ENCODE measurements at regions not wholly inside any gene's neighbourhood (a gene's known extent, or its start where the extent isn't known, plus 50 kb on each side); places are given as distances from the start of the nearest gene placed in this dataset.

DNA sequence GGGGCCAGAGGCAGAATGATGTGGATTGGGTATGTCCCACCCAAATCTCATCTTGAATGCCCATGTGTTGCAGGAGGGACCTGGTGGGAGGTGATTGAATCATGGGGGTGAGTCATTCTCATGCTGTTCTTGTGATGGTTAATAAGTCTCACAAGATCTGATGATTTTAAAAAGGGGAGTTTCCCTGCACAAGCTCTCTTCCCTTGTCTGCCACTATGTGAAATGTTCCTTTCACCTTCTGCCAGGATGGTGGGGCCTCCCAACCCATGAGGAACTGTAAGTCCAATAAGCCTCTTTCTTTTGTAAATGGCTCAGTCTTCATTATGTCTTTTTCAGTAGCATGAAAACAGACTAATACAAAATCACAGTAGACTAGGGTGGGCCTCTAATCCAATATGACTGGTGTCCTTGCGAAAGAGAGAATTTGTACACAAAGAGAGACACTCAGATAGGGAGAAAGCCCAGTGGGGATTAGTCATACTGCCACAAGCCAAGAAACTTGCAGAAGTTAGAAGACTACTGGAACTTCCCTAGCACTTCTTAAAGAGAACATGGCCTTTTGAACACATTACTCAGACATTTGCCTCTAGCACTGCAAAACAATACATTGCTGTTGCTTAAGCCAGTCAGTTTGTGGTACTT is 68.4 kb downstream of the ANXA1 start:
- H3K4me3 ChIP-seq (ENCODE audit: low read depth, low read length): no peak overlapping the region
- DNase-seq (ENCODE audit: low read depth): peak; percentile 54

DNA sequence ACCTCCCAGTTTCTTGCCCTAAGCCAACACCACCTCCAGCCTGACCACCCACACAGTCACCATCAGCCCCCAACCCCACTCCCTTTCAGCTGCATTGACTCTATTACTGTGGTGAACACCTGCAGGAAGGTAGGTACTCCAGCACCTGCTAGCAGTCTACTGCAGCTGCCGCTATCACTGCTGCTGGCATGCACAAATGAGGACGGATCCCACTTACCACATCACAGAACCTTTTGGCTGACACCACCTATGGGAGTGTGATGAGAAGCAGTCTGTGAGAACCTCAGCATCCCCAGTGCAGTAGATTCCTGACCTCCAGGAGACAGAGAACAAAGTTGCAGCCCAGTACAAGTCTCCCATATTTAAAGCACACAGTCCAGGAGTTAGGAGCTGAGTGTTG is 71.9 kb downstream of the ANXA1 start:
- DNase-seq (ENCODE audit: low read depth): no peak
- no peak overlapping the region for H3K4me3 ChIP-seq (ENCODE audit: low read depth, low read length)

GRCh38 chr9:73229543-73229942 is 77.9 kb downstream of the ANXA1 start:
- no peak for DNase-seq (ENCODE audit: low read depth)

GRCh38 chr9:73230251-73230650 is 78.6 kb downstream of the ANXA1 start:
- H3K4me3 ChIP-seq (ENCODE audit: low read depth, low read length): no peak overlapping the region
- no peak for DNase-seq (ENCODE audit: low read depth)

More at GRCh38 chr9:73229543-73229942, 77.9 kb downstream of the ANXA1 start:
- H3K4me3 ChIP-seq (ENCODE audit: low read depth, low read length): no peak overlapping the region

DNA sequence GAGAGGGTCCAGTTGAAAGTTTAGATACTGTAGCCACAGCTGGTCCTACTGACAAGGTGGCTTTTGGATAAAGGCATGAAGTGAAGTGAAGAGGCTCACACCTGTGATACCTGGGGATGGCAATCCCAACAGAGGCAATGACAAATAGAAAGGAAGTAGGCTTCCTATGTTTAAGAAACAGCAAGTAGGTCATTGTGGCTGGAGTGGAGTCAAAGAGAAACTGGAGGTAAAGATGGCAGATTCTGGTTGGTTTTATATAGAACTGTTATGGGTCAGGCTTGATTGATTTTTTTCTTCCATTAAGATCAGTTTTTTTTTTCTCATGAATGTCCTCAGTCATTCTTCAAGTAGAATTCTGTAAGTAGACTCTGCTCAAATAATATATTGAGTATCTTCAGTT is 79.5 kb downstream of the ANXA1 start:
- no peak overlapping the region for H3K4me3 ChIP-seq (ENCODE audit: low read depth, low read length)
- no peak for DNase-seq (ENCODE audit: low read depth)

DNA sequence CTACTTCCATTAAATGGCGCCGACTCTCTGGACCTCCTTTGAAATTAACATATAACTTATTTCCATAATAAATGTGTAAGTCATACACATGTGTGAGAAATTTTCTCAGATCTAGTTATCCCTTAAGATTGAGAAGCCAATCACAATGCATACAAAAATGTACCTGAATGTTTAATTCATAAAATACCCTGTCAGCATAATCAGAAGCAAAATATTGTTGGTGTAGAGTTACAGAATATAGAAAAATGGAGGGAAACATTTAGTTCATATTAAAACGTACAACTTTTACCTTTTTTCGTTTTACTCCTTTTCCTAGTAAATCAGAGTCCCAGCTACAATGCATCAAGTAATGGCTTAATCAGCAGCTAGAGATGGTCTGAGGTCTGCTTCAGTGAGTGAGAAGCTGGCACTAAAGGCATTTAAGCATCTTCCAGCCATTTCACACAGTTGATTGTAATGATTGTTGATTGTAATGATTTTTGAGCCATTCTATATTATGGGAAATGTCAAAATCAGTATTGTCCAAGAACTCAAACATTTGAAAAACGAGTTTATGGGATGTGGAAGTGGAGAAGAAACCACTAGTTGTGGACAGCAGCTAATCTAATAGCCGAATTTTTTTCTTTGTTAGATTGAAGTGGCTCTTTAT is 81.8 kb downstream of the ANXA1 start:
- no peak overlapping the region for H3K4me3 ChIP-seq (ENCODE audit: low read depth, low read length)
- no peak for DNase-seq (ENCODE audit: low read depth)

DNA sequence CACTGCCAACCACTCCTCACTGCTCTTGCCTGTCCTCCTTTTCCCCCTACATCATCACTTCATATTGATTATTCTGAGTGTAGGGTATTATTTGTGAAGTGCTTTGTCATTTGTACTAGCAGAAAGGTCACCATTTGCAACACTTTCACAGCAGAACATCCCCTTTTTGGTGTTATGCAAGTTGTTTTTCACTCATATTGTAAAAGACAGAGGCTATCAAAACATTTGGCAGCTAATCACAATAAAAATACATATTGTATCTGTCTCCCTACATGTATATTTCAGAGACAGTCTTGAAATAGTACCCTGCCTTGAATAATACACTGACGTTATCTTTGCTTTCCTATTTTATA is 82.3 kb downstream of the ANXA1 start:
- H3K4me3 ChIP-seq (ENCODE audit: low read depth, low read length): no peak overlapping the region
- DNase-seq (ENCODE audit: low read depth): no peak

DNA sequence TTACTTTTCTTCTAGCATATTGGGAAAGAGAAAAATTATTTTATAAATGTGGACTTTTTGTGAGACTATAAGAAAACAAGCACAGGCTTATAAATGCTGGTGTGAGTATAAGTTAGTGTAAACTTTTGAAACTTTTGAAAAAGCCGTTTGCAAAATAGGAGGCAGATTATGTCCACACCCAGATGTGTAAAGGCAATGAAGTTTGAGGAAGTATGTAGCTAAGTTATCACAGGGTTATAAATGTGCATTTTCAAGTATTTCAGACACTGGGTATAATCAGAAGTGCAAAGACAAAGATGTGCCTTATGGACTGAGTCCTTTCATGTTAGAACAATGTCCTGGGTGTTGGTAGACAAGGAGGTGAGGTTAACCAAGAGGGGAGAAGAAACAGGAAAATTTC is 85.5 kb downstream of the ANXA1 start:
- H3K4me3 ChIP-seq (ENCODE audit: low read depth, low read length): no peak overlapping the region
- no peak for DNase-seq (ENCODE audit: low read depth)

- peak; percentile 3 for DNase-seq (ENCODE audit: low read depth)
- no peak overlapping the region for H3K4me3 ChIP-seq (ENCODE audit: low read depth, low read length)
Observed at GRCh38 chr9:73239570-73240265, 88.1 kb downstream of the ANXA1 start.

DNA sequence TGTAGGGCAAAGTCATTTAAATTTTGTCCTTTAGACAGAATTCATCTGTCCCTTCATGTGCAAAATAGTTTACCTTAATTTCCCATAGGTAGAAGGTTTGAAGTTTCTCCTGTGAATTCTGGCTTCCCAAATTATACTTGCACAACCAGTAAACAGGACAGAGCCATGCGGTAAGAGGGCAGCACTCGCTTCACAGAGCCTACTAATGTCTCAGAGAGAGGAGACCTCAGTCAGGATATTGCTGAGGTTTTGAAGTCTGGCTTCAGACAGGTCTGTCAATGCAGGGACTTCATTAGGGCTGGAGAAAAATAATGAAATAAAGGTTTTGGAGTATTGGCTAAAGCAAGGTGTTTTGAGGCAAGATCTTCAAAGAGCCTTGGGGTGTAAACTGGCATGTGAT is 91.4 kb downstream of the ANXA1 start:
- DNase-seq (ENCODE audit: low read depth): no peak
- H3K4me3 ChIP-seq (ENCODE audit: low read depth, low read length): no peak overlapping the region

DNA sequence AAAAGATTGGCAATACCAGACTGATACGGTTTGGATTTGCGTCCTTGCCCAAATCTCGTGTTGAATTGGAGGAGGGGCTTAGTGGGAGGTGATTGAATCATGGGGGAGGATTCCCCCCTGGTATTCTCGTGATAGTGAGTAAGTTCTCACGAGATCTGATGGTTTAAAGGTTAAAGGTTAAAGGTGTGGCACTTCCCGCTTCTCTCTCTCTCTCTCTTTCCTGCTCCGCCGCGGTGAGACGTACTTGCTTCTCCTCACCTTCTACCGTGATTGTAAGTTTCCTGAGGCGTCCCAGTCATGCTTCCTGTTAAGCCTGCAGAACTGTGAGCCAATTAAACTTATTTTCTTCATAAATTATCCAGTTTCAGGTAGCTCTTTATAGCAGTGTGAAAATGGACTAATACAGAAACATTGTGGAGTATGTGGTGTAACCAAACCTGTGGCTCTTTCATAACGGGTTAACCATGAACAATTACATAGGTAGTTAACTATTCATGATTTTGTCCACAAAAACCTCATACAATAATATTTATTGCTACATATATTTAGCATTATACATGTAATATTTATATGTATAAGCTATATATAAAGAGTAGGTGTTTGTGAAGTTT is 107.5 kb downstream of the ANXA1 start:
- H3K4me3 ChIP-seq (ENCODE audit: low read depth, low read length): no peak overlapping the region
- no peak for DNase-seq (ENCODE audit: low read depth)

DNA sequence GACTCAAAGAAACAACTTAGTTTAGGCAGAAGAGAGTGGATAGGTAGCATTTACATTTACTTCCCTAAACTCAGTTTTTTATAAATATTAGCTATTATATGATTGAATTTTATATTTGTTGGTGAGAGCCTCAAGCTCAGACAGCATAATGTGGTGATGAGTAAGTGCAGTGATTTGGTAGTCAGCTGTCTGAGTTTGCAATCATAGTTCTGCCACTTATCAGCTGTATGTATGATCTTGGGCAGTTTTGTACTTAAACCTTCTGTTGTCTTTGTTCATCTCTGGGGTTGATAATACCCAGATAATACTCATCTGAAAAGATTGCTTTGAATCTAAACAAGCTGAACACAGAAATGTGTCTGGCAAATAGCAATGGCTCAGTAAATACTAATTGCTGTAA is 108.8 kb downstream of the ANXA1 start:
- no peak for DNase-seq (ENCODE audit: low read depth)
- no peak overlapping the region for H3K4me3 ChIP-seq (ENCODE audit: low read depth, low read length)

- no peak for DNase-seq (ENCODE audit: low read depth)
- no peak overlapping the region for H3K4me3 ChIP-seq (ENCODE audit: low read depth, low read length)
Observed at GRCh38 chr9:73264631-73265030, 113.0 kb downstream of the ANXA1 start.

DNA sequence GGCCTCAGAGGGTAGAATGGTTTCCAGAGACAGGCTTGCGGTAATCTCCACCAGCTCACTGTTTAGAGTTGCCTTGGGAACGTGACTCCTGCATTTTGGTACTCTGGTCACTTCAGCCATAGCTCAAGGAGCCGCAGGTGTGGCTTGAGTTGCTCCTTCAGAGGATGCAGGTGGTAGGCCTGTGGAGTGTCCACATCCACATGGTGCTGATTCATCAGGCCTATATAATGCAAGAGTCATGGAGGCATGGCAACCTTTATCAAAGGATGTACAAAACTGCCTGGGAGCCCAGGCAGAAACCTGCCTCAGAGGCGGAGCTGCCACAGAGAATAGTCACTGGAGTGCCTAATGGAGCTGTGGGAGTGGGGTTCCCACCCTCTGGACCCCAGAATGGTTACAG is 114.2 kb downstream of the ANXA1 start:
- no peak overlapping the region for H3K4me3 ChIP-seq (ENCODE audit: low read depth, low read length)
- DNase-seq (ENCODE audit: low read depth): no peak

DNA sequence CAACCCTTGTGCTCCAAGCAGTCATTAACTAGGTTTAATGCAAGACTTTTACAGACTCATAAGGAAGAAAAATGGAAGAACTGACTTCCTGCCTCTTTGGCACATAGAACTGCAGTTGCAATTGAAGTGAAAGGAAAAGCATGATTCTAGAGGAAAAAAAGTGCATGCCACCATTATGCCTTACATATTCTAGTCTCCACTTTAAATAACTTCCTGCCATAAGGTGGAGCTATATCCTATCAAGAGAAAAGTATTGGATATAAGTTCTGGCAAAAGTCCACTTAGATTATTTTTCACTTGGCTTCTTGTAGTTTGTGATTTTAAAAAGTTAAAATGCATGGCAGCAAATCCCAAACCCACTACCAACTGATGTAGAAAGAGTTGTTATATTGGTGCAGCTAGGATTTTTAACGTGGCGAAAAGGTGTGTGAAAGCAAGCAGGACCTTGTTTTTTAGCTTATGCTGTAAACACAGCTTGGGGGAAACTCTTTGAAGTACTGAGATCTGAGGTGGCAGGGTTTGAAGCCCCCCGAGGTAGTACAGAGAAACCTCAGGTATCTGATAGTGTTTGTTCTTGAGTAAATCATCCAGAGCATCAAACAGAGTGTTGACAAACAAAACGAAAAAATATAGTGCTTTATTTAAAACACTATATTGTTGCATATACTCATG is 117.9 kb downstream of the ANXA1 start:
- peak; percentile 10 for DNase-seq (ENCODE audit: low read depth)
- H3K4me3 ChIP-seq (ENCODE audit: low read depth, low read length): no peak overlapping the region

GRCh38 chr9:73270967-73271721 is 119.5 kb downstream of the ANXA1 start:
- no peak overlapping the region for H3K4me3 ChIP-seq (ENCODE audit: low read depth, low read length)
- peak; percentile 76 for DNase-seq (ENCODE audit: low read depth)

DNA sequence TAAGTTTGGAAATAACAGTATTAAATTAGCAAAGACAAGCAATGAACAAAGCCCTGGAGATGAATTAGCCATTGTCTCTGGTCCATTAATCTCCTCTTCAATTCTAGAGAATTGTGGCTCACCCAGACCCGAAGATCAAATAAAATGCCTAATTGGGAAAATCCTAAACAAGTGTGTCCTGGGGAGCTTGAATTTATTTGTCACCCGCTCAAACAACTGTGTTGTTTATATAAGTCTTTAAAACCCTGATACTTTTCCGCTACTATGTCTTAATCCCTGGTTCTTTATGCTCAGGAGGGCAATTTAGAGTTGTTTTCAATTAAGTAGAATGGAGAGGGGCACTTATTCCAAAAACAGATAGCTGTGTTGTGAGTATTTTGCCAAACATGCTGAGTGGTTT is 128.4 kb downstream of the ANXA1 start:
- H3K4me3 ChIP-seq (ENCODE audit: low read depth, low read length): no peak overlapping the region
- no peak for DNase-seq (ENCODE audit: low read depth)

- no peak overlapping the region for H3K4me3 ChIP-seq (ENCODE audit: low read depth, low read length)
- no peak for DNase-seq (ENCODE audit: low read depth)
Observed at GRCh38 chr9:73284377-73284776, 132.7 kb downstream of the ANXA1 start.

- no peak for DNase-seq (ENCODE audit: low read depth)
- no peak overlapping the region for H3K4me3 ChIP-seq (ENCODE audit: low read depth, low read length)
Observed at GRCh38 chr9:73294336-73294735, 142.7 kb downstream of the ANXA1 start.
